ENCODE measurements at regions not wholly inside any gene's neighbourhood (a gene's known extent, or its start where the extent isn't known, plus 50 kb on each side); places are given as distances from the start of the nearest gene placed in this dataset.
"Not testable (repeated sequence)": the region's sequence is repeated elsewhere in the genome, so short reads cannot be mapped to it uniquely, and the experiment has no call there.

- Histone ChIP-seq H3K4me1 (ENCODE audit: control insufficient read depth, insufficient read depth, low read length) (no peaks in the 10 kb centered on the region), H3K4me3 (ENCODE audit: low read length) (no peak overlapping the region), H3K27me3 (ENCODE audit: control insufficient read depth, insufficient read depth, low read length) (peaks cover 6% of the 10 kb centered on the region), H3K9me3 (ENCODE audit: control insufficient read depth, low read length) (no peaks in the 10 kb centered on the region), H3K9ac (ENCODE audit: low read length) (no peak overlapping the region), H3K36me3 (ENCODE audit: control insufficient read depth, insufficient read depth, low read length) (no peaks in the 10 kb centered on the region)
Observed at GRCh38 chr4:173991316-173991715, 292.2 kb downstream of the FBXO8 start.

GRCh38 chr4:173990869-173991210, 292.6 kb downstream of the FBXO8 start:
- Histone ChIP-seq H3K36me3 (ENCODE audit: control insufficient read depth, insufficient read depth, low read length) (no peaks in the 10 kb centered on the region), H3K4me3 (ENCODE audit: low read length) (no peak overlapping the region), H3K9ac (ENCODE audit: low read length) (no peak overlapping the region), H3K4me1 (ENCODE audit: control insufficient read depth, insufficient read depth, low read length) (no peaks in the 10 kb centered on the region), H3K9me3 (ENCODE audit: control insufficient read depth, low read length) (no peaks in the 10 kb centered on the region), H3K27me3 (ENCODE audit: control insufficient read depth, insufficient read depth, low read length) (peaks cover 6% of the 10 kb centered on the region)

GRCh38 chr4:173990126-173990868, 293.2 kb downstream of the FBXO8 start:
- H3K4me1 ChIP-seq (ENCODE audit: control insufficient read depth, insufficient read depth, low read length), result no peaks in the 10 kb centered on the region
- H3K4me3 ChIP-seq (ENCODE audit: low read length), result no peak overlapping the region
- H3K9ac ChIP-seq (ENCODE audit: low read length), result no peak overlapping the region
- H3K9me3 ChIP-seq (ENCODE audit: control insufficient read depth, low read length), result no peaks in the 10 kb centered on the region
- H3K27me3 ChIP-seq (ENCODE audit: control insufficient read depth, insufficient read depth, low read length), result peaks cover 6% of the 10 kb centered on the region
- no peaks in the 10 kb centered on the region for H3K36me3 ChIP-seq (ENCODE audit: control insufficient read depth, insufficient read depth, low read length)

- not testable (repeated sequence) for H3K4me3 ChIP-seq (ENCODE audit: low read length); H3K9ac ChIP-seq (ENCODE audit: low read length)
Observed at GRCh38 chr4:173963523-173963922, 319.9 kb downstream of the FBXO8 start.

GRCh38 chr4:173960398-173960797, 323.1 kb downstream of the FBXO8 start:
- Histone ChIP-seq H3K4me1 (ENCODE audit: control insufficient read depth, insufficient read depth, low read length) (no peaks in the 10 kb centered on the region), H3K9ac (ENCODE audit: low read length) (no peak overlapping the region), H3K27me3 (ENCODE audit: control insufficient read depth, insufficient read depth, low read length) (no peaks in the 10 kb centered on the region), H3K9me3 (ENCODE audit: control insufficient read depth, low read length) (no peaks in the 10 kb centered on the region), H3K4me3 (ENCODE audit: low read length) (no peak overlapping the region), H3K36me3 (ENCODE audit: control insufficient read depth, insufficient read depth, low read length) (no peaks in the 10 kb centered on the region)

More at GRCh38 chr4:173963523-173963922, 319.9 kb downstream of the FBXO8 start:
- not testable (repeated sequence) for H3K27me3 ChIP-seq (ENCODE audit: control insufficient read depth, insufficient read depth, low read length); H3K36me3 ChIP-seq (ENCODE audit: control insufficient read depth, insufficient read depth, low read length); H3K4me1 ChIP-seq (ENCODE audit: control insufficient read depth, insufficient read depth, low read length); H3K9me3 ChIP-seq (ENCODE audit: control insufficient read depth, low read length)

- H3K4me1 ChIP-seq (ENCODE audit: control insufficient read depth, insufficient read depth, low read length), result no peaks in the 10 kb centered on the region
- H3K9ac ChIP-seq (ENCODE audit: low read length), result no peak overlapping the region
- no peaks in the 10 kb centered on the region for H3K9me3 ChIP-seq (ENCODE audit: control insufficient read depth, low read length)
- H3K36me3 ChIP-seq (ENCODE audit: control insufficient read depth, insufficient read depth, low read length), result no peaks in the 10 kb centered on the region
- H3K27me3 ChIP-seq (ENCODE audit: control insufficient read depth, insufficient read depth, low read length), result no peaks in the 10 kb centered on the region
- H3K4me3 ChIP-seq (ENCODE audit: low read length), result no peak overlapping the region
Observed at GRCh38 chr4:173958445-173958844, 325.0 kb downstream of the FBXO8 start.

GRCh38 chr4:173943547-173943946, 339.9 kb downstream of the FBXO8 start:
- Histone ChIP-seq H3K9me3 (ENCODE audit: control insufficient read depth, low read length) (no peaks in the 10 kb centered on the region), H3K9ac (ENCODE audit: low read length) (no peak overlapping the region), H3K27me3 (ENCODE audit: control insufficient read depth, insufficient read depth, low read length) (peaks cover 4% of the 10 kb centered on the region), H3K4me3 (ENCODE audit: low read length) (no peak overlapping the region), H3K4me1 (ENCODE audit: control insufficient read depth, insufficient read depth, low read length) (no peaks in the 10 kb centered on the region), H3K36me3 (ENCODE audit: control insufficient read depth, insufficient read depth, low read length) (no peaks in the 10 kb centered on the region)

GRCh38 chr4:173940146-173940545, 343.3 kb downstream of the FBXO8 start:
- no peaks in the 10 kb centered on the region for H3K9me3 ChIP-seq (ENCODE audit: control insufficient read depth, low read length)
- H3K9ac ChIP-seq (ENCODE audit: low read length), result no peak overlapping the region
- no peaks in the 10 kb centered on the region for H3K4me1 ChIP-seq (ENCODE audit: control insufficient read depth, insufficient read depth, low read length)

GRCh38 chr4:173937631-173938270, 345.7 kb downstream of the FBXO8 start:
- Histone ChIP-seq H3K9me3 (ENCODE audit: control insufficient read depth, low read length) (no peaks in the 10 kb centered on the region), H3K4me3 (ENCODE audit: low read length) (no peak overlapping the region), H3K9ac (ENCODE audit: low read length) (no peak overlapping the region), H3K4me1 (ENCODE audit: control insufficient read depth, insufficient read depth, low read length) (no peaks in the 10 kb centered on the region), H3K27me3 (ENCODE audit: control insufficient read depth, insufficient read depth, low read length) (peaks cover 11% of the 10 kb centered on the region), H3K36me3 (ENCODE audit: control insufficient read depth, insufficient read depth, low read length) (no peaks in the 10 kb centered on the region)

More at GRCh38 chr4:173940146-173940545, 343.3 kb downstream of the FBXO8 start:
- no peaks in the 10 kb centered on the region for H3K36me3 ChIP-seq (ENCODE audit: control insufficient read depth, insufficient read depth, low read length)
- no peak overlapping the region for H3K4me3 ChIP-seq (ENCODE audit: low read length)
- peaks cover 8% of the 10 kb centered on the region for H3K27me3 ChIP-seq (ENCODE audit: control insufficient read depth, insufficient read depth, low read length)

GRCh38 chr4:173936861-173937260, 346.6 kb downstream of the FBXO8 start:
- Histone ChIP-seq H3K4me3 (ENCODE audit: low read length) (no peak overlapping the region), H3K27me3 (ENCODE audit: control insufficient read depth, insufficient read depth, low read length) (peaks cover 11% of the 10 kb centered on the region), H3K9me3 (ENCODE audit: control insufficient read depth, low read length) (no peaks in the 10 kb centered on the region), H3K36me3 (ENCODE audit: control insufficient read depth, insufficient read depth, low read length) (no peaks in the 10 kb centered on the region), H3K9ac (ENCODE audit: low read length) (no peak overlapping the region), H3K4me1 (ENCODE audit: control insufficient read depth, insufficient read depth, low read length) (no peaks in the 10 kb centered on the region)

GRCh38 chr4:173935622-173936405, 347.7 kb downstream of the FBXO8 start:
- Histone ChIP-seq H3K4me3 (ENCODE audit: low read length) (no peak overlapping the region), H3K27me3 (ENCODE audit: control insufficient read depth, insufficient read depth, low read length) (peaks cover 11% of the 10 kb centered on the region), H3K4me1 (ENCODE audit: control insufficient read depth, insufficient read depth, low read length) (no peaks in the 10 kb centered on the region), H3K9me3 (ENCODE audit: control insufficient read depth, low read length) (no peaks in the 10 kb centered on the region), H3K9ac (ENCODE audit: low read length) (no peak overlapping the region), H3K36me3 (ENCODE audit: control insufficient read depth, insufficient read depth, low read length) (no peaks in the 10 kb centered on the region)
